HCT116 (cell line): ENCODE measurements at regions not wholly inside any gene's neighbourhood (a gene's known extent, or its start where the extent isn't known, plus 50 kb on each side); places are given as distances from the start of the nearest gene placed in this dataset.
"Not testable (repeated sequence)": the region's sequence is repeated elsewhere in the genome, so short reads cannot be mapped to it uniquely, and the experiment has no call there.

Experiments used
- EZH2 ChIP-seq: fragments of 200-600 bp; sonication (generic); IDR thresholded peaks from 2 replicates; pipeline ENCODE4 v1.6.1; 2017; ENCODE audit warnings: antibody characterized with exemption, mixed run types
- POLR2A ChIP-seq: IDR thresholded peaks from 2 replicates; pipeline ENCODE4 v1.7.0; 2011; ENCODE audit warnings: borderline replicate concordance; ENCODE audit not compliant: insufficient read depth, insufficient read length; ENCODE audit errors: extremely low read depth
- POLR2AphosphoS5 ChIP-seq: IDR thresholded peaks from 2 replicates; pipeline ENCODE4 v1.6.1; 2011; ENCODE audit warnings: mild to moderate bottlenecking, low read depth, low read length, moderate library complexity
- REST ChIP-seq: IDR thresholded peaks from 2 replicates; pipeline ENCODE4 v1.6.1; 2012; ENCODE audit warnings: low read depth
- TCF7L2 ChIP-seq: IDR thresholded peaks from 2 replicates; pipeline ENCODE4 v1.7.0; 2011; ENCODE audit warnings: borderline replicate concordance, inconsistent platforms; ENCODE audit not compliant: insufficient read depth, insufficient read length; ENCODE audit errors: extremely low read depth
- TF ChIP-seq, protein P1 (sequence below), 3 experiments: fragments of 200-600 bp in 1 of 3; sonication (generic) in 1 of 3; IDR thresholded peaks in 2 of 3; conservative IDR thresholded peaks in 1 of 3; 2 replicates each; pipeline ENCODE4 v1.5.1; 2012 to 2017; ENCODE audit warnings: low read depth in 2 of 3, low read length in 2 of 3, antibody characterized with exemption in 1 of 3, borderline replicate concordance in 1 of 3, control low read depth in 1 of 3, mild to moderate bottlenecking in 1 of 3, mixed read lengths in 1 of 3, mixed run types in 1 of 3, moderate library complexity in 1 of 3; ENCODE audit not compliant: insufficient read depth in 1 of 3

DNA sequence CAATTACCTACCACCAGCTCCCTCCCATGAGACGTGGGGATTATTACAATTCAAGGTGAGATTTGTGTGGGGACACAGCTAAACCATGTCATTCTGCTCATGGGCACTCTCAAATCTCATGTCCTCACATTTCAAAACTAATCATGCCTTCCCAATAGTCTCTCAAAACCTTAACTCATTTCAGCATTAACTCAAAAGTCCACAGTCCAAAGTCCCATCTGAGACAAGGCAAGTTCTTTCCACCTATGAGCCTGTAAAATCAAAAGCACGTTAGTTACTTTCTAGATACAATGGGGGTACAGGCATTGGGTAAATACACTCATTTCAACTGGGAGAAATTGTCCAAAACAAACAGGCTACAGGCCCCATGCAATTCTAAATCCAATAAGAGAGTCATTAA is 112.8 kb upstream of the OLFM3 start:
- TF ChIP-seq, protein P1, sequence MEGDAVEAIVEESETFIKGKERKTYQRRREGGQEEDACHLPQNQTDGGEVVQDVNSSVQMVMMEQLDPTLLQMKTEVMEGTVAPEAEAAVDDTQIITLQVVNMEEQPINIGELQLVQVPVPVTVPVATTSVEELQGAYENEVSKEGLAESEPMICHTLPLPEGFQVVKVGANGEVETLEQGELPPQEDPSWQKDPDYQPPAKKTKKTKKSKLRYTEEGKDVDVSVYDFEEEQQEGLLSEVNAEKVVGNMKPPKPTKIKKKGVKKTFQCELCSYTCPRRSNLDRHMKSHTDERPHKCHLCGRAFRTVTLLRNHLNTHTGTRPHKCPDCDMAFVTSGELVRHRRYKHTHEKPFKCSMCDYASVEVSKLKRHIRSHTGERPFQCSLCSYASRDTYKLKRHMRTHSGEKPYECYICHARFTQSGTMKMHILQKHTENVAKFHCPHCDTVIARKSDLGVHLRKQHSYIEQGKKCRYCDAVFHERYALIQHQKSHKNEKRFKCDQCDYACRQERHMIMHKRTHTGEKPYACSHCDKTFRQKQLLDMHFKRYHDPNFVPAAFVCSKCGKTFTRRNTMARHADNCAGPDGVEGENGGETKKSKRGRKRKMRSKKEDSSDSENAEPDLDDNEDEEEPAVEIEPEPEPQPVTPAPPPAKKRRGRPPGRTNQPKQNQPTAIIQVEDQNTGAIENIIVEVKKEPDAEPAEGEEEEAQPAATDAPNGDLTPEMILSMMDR (IDR thresholded peaks at IDR 0.05 in 2 of 3, conservative IDR thresholded peaks at IDR 0.05 in 1 of 3; ENCODE audit: borderline replicate concordance in 1 of 3, insufficient read depth in 1 of 3, low read depth in 2 of 3, low read length in 2 of 3) = not testable (repeated sequence)
- not testable (repeated sequence) for TF ChIP-seq EZH2, TCF7L2, POLR2AphosphoS5, POLR2A, REST
